GM12878 (cell line): ENCODE measurements at regions not wholly inside any gene's neighbourhood (a gene's known extent, or its start where the extent isn't known, plus 50 kb on each side); places are given as distances from the start of the nearest gene placed in this dataset.

Experiments used
- BCL11A ChIP-seq: IDR thresholded peaks from 2 replicates; pipeline ENCODE4 v1.6.1; 2011; ENCODE audit warnings: low read depth, low read length
- BMI1 ChIP-seq: fragments of 450-650 bp; IDR thresholded peaks from 2 replicates; pipeline ENCODE4 v1.6.1; 2016; ENCODE audit warnings: mild to moderate bottlenecking, moderate library complexity, borderline replicate concordance
- BRCA1 ChIP-seq: IDR thresholded peaks from 2 replicates; pipeline ENCODE4 v1.6.1; 2011; ENCODE audit warnings: low read depth, low read length, improper control_type of control experiment
- CBFB ChIP-seq: IDR thresholded peaks from 2 replicates; pipeline ENCODE4 v1.6.1; 2016; ENCODE audit warnings: antibody characterized with exemption, low read depth
- CTCF ChIP-seq, 3 experiments: IDR thresholded peaks in 2 of 3; conservative IDR thresholded peaks in 1 of 3; 2 replicates each; pipeline ENCODE4 v1.5.1; 2011; ENCODE audit warnings: low read depth in 3 of 3, low read length in 3 of 3, mild to moderate bottlenecking in 3 of 3, control low read depth in 2 of 3, moderate library complexity in 2 of 3, inconsistent platforms in 1 of 3, mixed read lengths in 1 of 3; ENCODE audit not compliant: control insufficient read depth in 2 of 3, insufficient read depth in 1 of 3; ENCODE audit errors: extremely low read depth in 1 of 3
- E2F8 ChIP-seq: fragments of 450-650 bp; IDR thresholded peaks from 2 replicates; pipeline ENCODE4 v1.6.1; 2018; ENCODE audit warnings: mild to moderate bottlenecking, low read depth, moderate library complexity; ENCODE audit not compliant: partially characterized antibody
- JUNB ChIP-seq: IDR thresholded peaks from 2 replicates; pipeline ENCODE4 v1.6.1; 2016; ENCODE audit warnings: antibody characterized with exemption, mild to moderate bottlenecking
- MEF2A ChIP-seq: IDR thresholded peaks from 2 replicates; pipeline ENCODE4 v1.6.1; 2011; ENCODE audit warnings: low read depth, mild to moderate bottlenecking, low read length, moderate library complexity; ENCODE audit not compliant: insufficient read depth
- MEF2B ChIP-seq: fragments of 450-650 bp; IDR thresholded peaks from 2 replicates; pipeline ENCODE4 v1.6.1; 2018; ENCODE audit warnings: mild to moderate bottlenecking, moderate library complexity; ENCODE audit not compliant: partially characterized antibody, poor library complexity, severe bottlenecking
- MYC ChIP-seq: IDR thresholded peaks from 2 replicates; pipeline ENCODE4 v1.6.1; 2011; ENCODE audit warnings: mild to moderate bottlenecking, low read length, moderate library complexity, inconsistent platforms; ENCODE audit not compliant: insufficient read depth, insufficient replicate concordance, insufficient read length, severe bottlenecking
- NFXL1 ChIP-seq: fragments of 450-650 bp; IDR thresholded peaks from 2 replicates; pipeline ENCODE4 v1.6.1; 2017; ENCODE audit warnings: antibody characterized with exemption, mild to moderate bottlenecking, borderline replicate concordance
- NR2C2 ChIP-seq: IDR thresholded peaks from 2 replicates; pipeline ENCODE4 v1.6.1; 2011; ENCODE audit warnings: borderline replicate concordance, low read depth; ENCODE audit not compliant: control insufficient read depth, insufficient read length
- RELB ChIP-seq: fragments of 450-650 bp; IDR thresholded peaks from 2 replicates; pipeline ENCODE4 v1.6.1; 2017; ENCODE audit warnings: low read depth, mild to moderate bottlenecking, moderate library complexity
- SREBF1 ChIP-seq: IDR thresholded peaks from 2 replicates; pipeline ENCODE4 v1.6.1; 2012; ENCODE audit warnings: mild to moderate bottlenecking, low read length
- TCF7 ChIP-seq: IDR thresholded peaks from 2 replicates; pipeline ENCODE4 v1.6.1; 2014; ENCODE audit warnings: antibody characterized with exemption, borderline replicate concordance
- YY1 ChIP-seq: IDR thresholded peaks from 2 replicates; pipeline ENCODE4 v1.6.1; 2011; ENCODE audit warnings: low read depth, mild to moderate bottlenecking, low read length
- ZBED1 ChIP-seq: IDR thresholded peaks from 2 replicates; pipeline ENCODE4 v1.6.1; 2016; ENCODE audit warnings: borderline replicate concordance
- ZBTB11 ChIP-seq: fragments of 450-650 bp; formaldehyde crosslinking; IDR thresholded peaks from 2 replicates; pipeline ENCODE4 v1.5.0; 2022; ENCODE audit warnings: mild to moderate bottlenecking, missing genetic modification characterization
- ZNF24 ChIP-seq: fragments of 450-650 bp; IDR thresholded peaks from 2 replicates; pipeline ENCODE4 v1.6.1; 2017; ENCODE audit warnings: antibody characterized with exemption, mild to moderate bottlenecking
- ZNF274 ChIP-seq: IDR thresholded peaks from one replicate; pipeline ENCODE4 v1.8.0; 2011; ENCODE audit not compliant: insufficient read length, insufficient read depth
- ZNF622 ChIP-seq: fragments of 450-650 bp; IDR thresholded peaks from 2 replicates; pipeline ENCODE4 v1.6.1; 2017; ENCODE audit warnings: mild to moderate bottlenecking, inconsistent platforms

DNA sequence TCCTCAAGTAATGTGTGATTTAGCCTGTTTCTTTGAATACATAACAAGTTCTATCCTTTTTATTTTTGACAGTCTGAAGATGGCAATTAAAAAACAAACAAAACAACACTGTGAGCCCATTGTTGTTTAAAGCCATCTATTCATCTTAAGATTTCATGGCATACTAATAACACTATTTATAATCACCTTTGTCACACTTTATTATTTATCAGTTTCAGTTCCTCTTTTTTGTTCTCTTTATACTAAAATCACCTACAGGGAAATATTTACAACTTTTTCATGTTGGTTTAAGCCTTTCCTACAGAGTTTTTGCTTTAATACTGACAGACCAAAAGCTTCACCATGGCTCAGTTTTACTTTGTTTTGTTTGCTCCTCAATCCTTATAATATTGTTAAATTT is 247.4 kb upstream of the CTSO start (continued):
- TF ChIP-seq ZBTB11 (CRISPR knock-in tag) (no peak), SREBF1 (no peak), TCF7 (0 out of 2 replicates have a peak, but pooled peaks have one; percentile 16), MEF2B (peak; percentile 96), BMI1 (peak; percentile 94), YY1 (no peak), ZBED1 (no peak), ZNF24 (peak; percentile 67; the same call in 1 of the 2 replicates), MYC (no peak), E2F8 (no peak), ZNF622 (no peak), BCL11A (peak; percentile 63; the same call in 1 of the 2 replicates), BRCA1 (no peak), CBFB (no peak), MEF2A (peak; percentile 95), CTCF (IDR thresholded peaks at IDR 0.05 in 2 of 3, conservative IDR thresholded peaks at IDR 0.05 in 1 of 3; ENCODE audit: control insufficient read depth in 2 of 3, extremely low read depth in 1 of 3, insufficient read depth in 1 of 3, low read depth in 3 of 3, low read length in 3 of 3) (no peak), RELB (peak; percentile 90), NR2C2 (no peak), NFXL1 (no peak), ZNF274 (no peak), JUNB (peak; percentile 91)
